22Rv1 (cell line): ENCODE measurements at regions not wholly inside any gene's neighbourhood (a gene's known extent, or its start where the extent isn't known, plus 50 kb on each side); places are given as distances from the start of the nearest gene placed in this dataset.

Experiments
- ZFX ChIP-seq: fragments of 450-650 bp; IDR thresholded peaks from 2 replicates; pipeline ENCODE4 v1.6.1; 2017; ENCODE audit warnings: antibody characterized with exemption, borderline replicate concordance
- TF ChIP-seq, protein P1 (sequence below): fragments of 450-650 bp; IDR thresholded peaks from 2 replicates; pipeline ENCODE4 v1.5.1; 2017; ENCODE audit warnings: mild to moderate bottlenecking

DNA sequence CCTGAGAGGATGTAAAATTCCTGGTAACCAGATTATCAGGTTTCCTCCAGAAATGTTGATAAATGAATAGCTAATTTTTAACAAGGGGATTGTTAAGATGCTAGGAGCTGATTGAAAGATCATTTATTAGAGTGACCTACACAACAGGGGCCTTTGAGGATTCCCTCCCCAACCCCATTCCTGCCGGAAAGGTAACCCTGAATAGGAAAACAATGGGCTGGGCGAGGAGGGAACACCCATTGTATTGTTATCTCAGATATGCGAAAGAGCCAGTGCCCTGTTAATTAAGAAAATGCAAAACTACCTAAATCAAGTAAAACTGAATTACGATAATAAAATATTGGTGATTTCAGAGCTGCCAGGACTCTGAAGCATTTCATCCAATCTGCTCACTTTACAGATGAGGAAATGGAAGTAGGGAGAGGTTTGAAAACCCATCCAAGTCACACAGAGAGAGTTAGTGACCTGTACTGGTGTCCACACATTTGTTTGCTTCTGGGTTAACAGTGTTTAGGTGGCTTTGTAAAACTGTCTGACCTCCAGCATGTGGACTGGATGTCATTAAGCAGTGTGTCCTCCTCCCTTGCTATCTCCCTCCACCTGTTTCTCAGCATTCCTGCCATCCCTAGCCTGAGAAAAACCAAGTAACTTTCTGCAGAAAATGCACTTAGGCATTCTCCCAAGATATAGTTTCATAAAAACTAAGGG lies 214.8 kb downstream of the TTC6 start:
- TF ChIP-seq, protein P1, sequence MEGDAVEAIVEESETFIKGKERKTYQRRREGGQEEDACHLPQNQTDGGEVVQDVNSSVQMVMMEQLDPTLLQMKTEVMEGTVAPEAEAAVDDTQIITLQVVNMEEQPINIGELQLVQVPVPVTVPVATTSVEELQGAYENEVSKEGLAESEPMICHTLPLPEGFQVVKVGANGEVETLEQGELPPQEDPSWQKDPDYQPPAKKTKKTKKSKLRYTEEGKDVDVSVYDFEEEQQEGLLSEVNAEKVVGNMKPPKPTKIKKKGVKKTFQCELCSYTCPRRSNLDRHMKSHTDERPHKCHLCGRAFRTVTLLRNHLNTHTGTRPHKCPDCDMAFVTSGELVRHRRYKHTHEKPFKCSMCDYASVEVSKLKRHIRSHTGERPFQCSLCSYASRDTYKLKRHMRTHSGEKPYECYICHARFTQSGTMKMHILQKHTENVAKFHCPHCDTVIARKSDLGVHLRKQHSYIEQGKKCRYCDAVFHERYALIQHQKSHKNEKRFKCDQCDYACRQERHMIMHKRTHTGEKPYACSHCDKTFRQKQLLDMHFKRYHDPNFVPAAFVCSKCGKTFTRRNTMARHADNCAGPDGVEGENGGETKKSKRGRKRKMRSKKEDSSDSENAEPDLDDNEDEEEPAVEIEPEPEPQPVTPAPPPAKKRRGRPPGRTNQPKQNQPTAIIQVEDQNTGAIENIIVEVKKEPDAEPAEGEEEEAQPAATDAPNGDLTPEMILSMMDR, result no peak
- no peak for TF ChIP-seq ZFX
